Peyer's patch (tissue), 4 donors: ENCODE measurements at regions not wholly inside any gene's neighbourhood (a gene's known extent, or its start where the extent isn't known, plus 50 kb on each side); places are given as distances from the start of the nearest gene placed in this dataset.

Source experiments
- CTCF ChIP-seq, 6 experiments: fragments of 450-650 bp in 4 of 6; fragments of 200-600 bp in 2 of 6; sonication (generic) in 1 of 6; IDR thresholded peaks; one replicate each; pipeline ENCODE4 v1.5.1; 2017 to 2019; ENCODE audit warnings: antibody characterized with exemption in 6 of 6, mild to moderate bottlenecking in 3 of 6, moderate library complexity in 1 of 6
- POLR2A ChIP-seq, 2 donors: fragments of 450-650 bp; IDR thresholded peaks; one replicate each; pipeline ENCODE4 v1.5.1; 2017; ENCODE audit warnings: antibody characterized with exemption in 2 of 2, mild to moderate bottlenecking in 2 of 2, moderate library complexity in 2 of 2

GRCh38 chr4:31194823-31195222 is 474.7 kb downstream of the PCDH7 start:
- TF ChIP-seq CTCF (IDR thresholded peaks at IDR 0.05) (no peak), POLR2A (IDR thresholded peaks at IDR 0.05) (no peak)
